K562 (cell line): ENCODE measurements at regions not wholly inside any gene's neighbourhood (a gene's known extent, or its start where the extent isn't known, plus 50 kb on each side); places are given as distances from the start of the nearest gene placed in this dataset.

Experiments
- SFPQ ChIP-seq: fragments of 200-400 bp; formaldehyde crosslinking; IDR thresholded peaks from 2 replicates; pipeline ENCODE4 v1.6.1; 2017; ENCODE audit warnings: mild to moderate bottlenecking, low read depth, low read length, moderate library complexity
- ZNF609 ChIP-seq: sonication (generic); formaldehyde crosslinking; IDR thresholded peaks from 2 replicates; pipeline ENCODE4 v1.8.1; 2023; ENCODE audit warnings: missing genetic modification reagents, mild to moderate bottlenecking, borderline replicate concordance

- TF ChIP-seq ZNF609 (CRISPR knock-in tag) = no peak
- no peak for TF ChIP-seq SFPQ
Observed at GRCh38 chr10:37712489-37713131, 144.8 kb downstream of the ZNF248 start (continued).
